IMR-90 (cell line): ENCODE measurements at regions not wholly inside any gene's neighbourhood (a gene's known extent, or its start where the extent isn't known, plus 50 kb on each side); places are given as distances from the start of the nearest gene placed in this dataset.

Experiments
- ATAC-seq: fragments of 200-7000 bp; cut with Tn5 transposase; 2 replicates; pipeline ENCODE4 v1.9.1; 2020; ENCODE audit warnings: low read depth, mild to moderate bottlenecking, moderate library complexity
- BruUV-seq: library from RNA; stranded (reverse); fragments of 400-500 nt; replicated peaks from 2 replicates; lab custom pipeline; 2021; lab: Mats Ljungman, UMichigan
- CTCF ChIA-PET: fragments of 300-600 bp; formaldehyde crosslinking; extraction: SDS; loops from one replicate; lab custom pipeline; 2021; ENCODE audit warnings: antibody characterized with exemption; lab: Yijun Ruan, JAX
- POLR2A ChIA-PET: fragments of 300-600 bp; sonication (Branson Sonifier 250); formaldehyde crosslinking; loops from one replicate; lab custom pipeline; 2022; ENCODE audit warnings: antibody characterized with exemption; ENCODE audit not compliant: unreplicated experiment; lab: Charles Lee
- DNase-seq: peaks from one replicate; pipeline ENCODE4 v3.0.0; 2013
- H2AFZ ChIP-seq: replicated peaks from 2 replicates; pipeline ENCODE3; 2013; ENCODE audit warnings: low read length, mild to moderate bottlenecking; ENCODE audit not compliant: poor library complexity
- H2AK5ac ChIP-seq: 2 replicates; pipeline ENCODE4 v1.6.1; 2013; ENCODE audit warnings: low read depth, low read length, inconsistent platforms
- H2AK9ac ChIP-seq: replicated peaks from 2 replicates; pipeline ENCODE3; 2013; ENCODE audit warnings: mild to moderate bottlenecking, low read depth, low read length, moderate library complexity; ENCODE audit not compliant: poor library complexity
- H2BK120ac ChIP-seq: 2 replicates; pipeline ENCODE4 v1.6.1; 2013; ENCODE audit warnings: low read depth, low read length, inconsistent platforms
- H2BK15ac ChIP-seq: 3 replicates; pipeline ENCODE4 v1.6.1; 2013; ENCODE audit warnings: low read depth, low read length, inconsistent platforms
- H2BK20ac ChIP-seq: 2 replicates; pipeline ENCODE4 v1.6.1; 2013; ENCODE audit warnings: low read depth, mild to moderate bottlenecking, inconsistent platforms, low read length, moderate library complexity
- H2BK5ac ChIP-seq: 2 replicates; pipeline ENCODE4 v1.6.1; 2013; ENCODE audit warnings: mild to moderate bottlenecking, low read depth, low read length, inconsistent platforms; ENCODE audit not compliant: poor library complexity, severe bottlenecking
- H3K14ac ChIP-seq: replicated peaks from 2 replicates; pipeline ENCODE4 v1.6.1; 2013; ENCODE audit warnings: low read depth, low read length, inconsistent platforms
- H3K18ac ChIP-seq: 2 replicates; pipeline ENCODE4 v1.6.1; 2013; ENCODE audit warnings: low read depth, low read length, control low read depth
- H3K23ac ChIP-seq: 2 replicates; pipeline ENCODE4 v1.6.1; 2013; ENCODE audit warnings: low read depth, low read length, inconsistent platforms
- H3K27ac ChIP-seq: 2 replicates; pipeline ENCODE4 v1.5.1; 2013; ENCODE audit warnings: mild to moderate bottlenecking, control low read depth, low read length; ENCODE audit not compliant: insufficient read depth
- H3K27me3 ChIP-seq: 2 replicates; pipeline ENCODE4 v1.6.1; 2013; ENCODE audit warnings: low read length; ENCODE audit not compliant: control insufficient read depth, insufficient read depth
- H3K36me3 ChIP-seq: 2 replicates; pipeline ENCODE4 v1.6.1; 2013; ENCODE audit warnings: low read length, mixed read lengths; ENCODE audit not compliant: control insufficient read depth, insufficient read depth
- H3K4ac ChIP-seq: 2 replicates; pipeline ENCODE4 v1.6.1; 2013; ENCODE audit warnings: low read depth, low read length, inconsistent platforms
- H3K4me1 ChIP-seq: 2 replicates; pipeline ENCODE4 v1.6.1; 2013; ENCODE audit warnings: low read length, mixed read lengths; ENCODE audit not compliant: control insufficient read depth, insufficient read depth
- H3K4me2 ChIP-seq: 2 replicates; pipeline ENCODE4 v1.6.1; 2013; ENCODE audit warnings: low read depth, mild to moderate bottlenecking, control low read depth, low read length, moderate library complexity
- H3K4me3 ChIP-seq: 2 replicates; pipeline ENCODE4 v1.5.1; 2013; ENCODE audit warnings: low read depth, mild to moderate bottlenecking, control low read depth, low read length, moderate library complexity; ENCODE audit not compliant: insufficient read depth
- H3K56ac ChIP-seq: 2 replicates; pipeline ENCODE4 v1.6.1; 2013; ENCODE audit warnings: low read length, inconsistent platforms; ENCODE audit not compliant: insufficient read depth; ENCODE audit errors: extremely low read depth
- H3K79me1 ChIP-seq, 2 experiments: 2 replicates each; pipeline ENCODE4 v1.6.1; 2013; ENCODE audit warnings: low read length in 2 of 2, inconsistent platforms in 1 of 2, low read depth in 1 of 2
- H3K9ac ChIP-seq: 2 replicates; pipeline ENCODE4 v1.6.1; 2013; ENCODE audit warnings: low read depth, low read length, control low read depth
- H3K9me1 ChIP-seq: 2 replicates; pipeline ENCODE4 v1.6.1; 2013; ENCODE audit warnings: low read length, inconsistent platforms; ENCODE audit not compliant: insufficient read depth
- H3K9me3 ChIP-seq: 2 replicates; pipeline ENCODE4 v1.6.1; 2013; ENCODE audit warnings: low read length; ENCODE audit not compliant: control insufficient read depth, insufficient read depth
- H4K20me1 ChIP-seq: 2 replicates; pipeline ENCODE4 v1.6.1; 2013; ENCODE audit warnings: low read length, inconsistent platforms; ENCODE audit not compliant: insufficient read depth
- H4K5ac ChIP-seq: 2 replicates; pipeline ENCODE4 v1.6.1; 2013; ENCODE audit warnings: mild to moderate bottlenecking, low read depth, low read length, control low read depth
- H4K8ac ChIP-seq, 2 experiments: 2 replicates each; pipeline ENCODE4 v1.6.1; 2013; ENCODE audit warnings: low read depth in 2 of 2, low read length in 2 of 2, control low read depth in 1 of 2, inconsistent platforms in 1 of 2
- H4K91ac ChIP-seq: 2 replicates; pipeline ENCODE4 v1.6.1; 2013; ENCODE audit warnings: low read depth, low read length, inconsistent platforms; ENCODE audit not compliant: insufficient read depth
- CEBPB ChIP-seq: IDR thresholded peaks from 2 replicates; pipeline ENCODE4 v1.6.1; 2012; ENCODE audit warnings: low read depth, low read length, improper control_type of control experiment
- CHD1 ChIP-seq: IDR thresholded peaks from 2 replicates; pipeline ENCODE4 v1.6.1; 2012; ENCODE audit warnings: low read depth, low read length, improper control_type of control experiment
- FOS ChIP-seq: fragments of 150-350 bp; IDR thresholded peaks from 2 replicates; pipeline ENCODE4 v1.6.1; 2016; ENCODE audit warnings: low read depth, low read length
- MAFK ChIP-seq: IDR thresholded peaks from 2 replicates; pipeline ENCODE4 v1.6.1; 2012; ENCODE audit warnings: low read depth, low read length, improper control_type of control experiment
- MAZ ChIP-seq: IDR thresholded peaks from 2 replicates; pipeline ENCODE4 v1.6.1; 2012; ENCODE audit warnings: low read depth, mild to moderate bottlenecking, low read length, improper control_type of control experiment, moderate library complexity, borderline replicate concordance
- MXI1 ChIP-seq: IDR thresholded peaks from 2 replicates; pipeline ENCODE4 v1.6.1; 2012; ENCODE audit warnings: low read depth, mild to moderate bottlenecking, low read length, moderate library complexity, borderline replicate concordance
- NFE2L2 ChIP-seq: fragments of 150-350 bp; IDR thresholded peaks from 2 replicates; pipeline ENCODE4 v1.6.1; 2016; ENCODE audit warnings: low read depth, mild to moderate bottlenecking, low read length
- POLR2A ChIP-seq: IDR thresholded peaks from 2 replicates; pipeline ENCODE4 v1.6.1; 2012; ENCODE audit warnings: mild to moderate bottlenecking, low read depth, low read length
- RAD21 ChIP-seq: IDR thresholded peaks from 2 replicates; pipeline ENCODE4 v1.6.1; 2012; ENCODE audit warnings: low read length, improper control_type of control experiment
- RCOR1 ChIP-seq: IDR thresholded peaks from 2 replicates; pipeline ENCODE4 v1.6.1; 2012; ENCODE audit warnings: mild to moderate bottlenecking, low read length, improper control_type of control experiment; ENCODE audit not compliant: insufficient replicate concordance
- RFX5 ChIP-seq: IDR thresholded peaks from 2 replicates; pipeline ENCODE4 v1.8.0; 2012; ENCODE audit warnings: low read depth, mild to moderate bottlenecking, low read length, moderate library complexity
- SMC3 ChIP-seq: fragments of 150-350 bp; IDR thresholded peaks from 2 replicates; pipeline ENCODE4 v1.6.1; 2016; ENCODE audit warnings: low read depth, mild to moderate bottlenecking, antibody characterized with exemption, low read length, moderate library complexity
- dilution Hi-C: fragments of 300-500 bp; cut with HindIII; formaldehyde crosslinking; loops from one replicate; pipeline ENCODE4 v1.14.3; 2018; ENCODE audit warnings: low sequenced_read_pairs; ENCODE audit not compliant: unreplicated experiment
- in situ Hi-C: fragments of 300-500 bp; cut with MboI; formaldehyde crosslinking; loops from 3 replicates; pipeline ENCODE4 v1.14.3; 2019; ENCODE audit warnings: low sequenced_read_pairs, inconsistent platforms, mixed read lengths
- intact Hi-C: fragments of 100-400 bp; cut with micrococcal nuclease; formaldehyde crosslinking; loops from 2 replicates; pipeline ENCODE4 v1.10.0; 2022
- TF ChIP-seq, protein P1 (sequence below): fragments of 150-350 bp; IDR thresholded peaks from 2 replicates; pipeline ENCODE4 v1.6.1; 2016; ENCODE audit warnings: low read depth, mild to moderate bottlenecking, low read length, moderate library complexity, borderline replicate concordance
- TF ChIP-seq, protein P2 (sequence below): conservative IDR thresholded peaks from 2 replicates; pipeline ENCODE4 v1.5.1; 2012; ENCODE audit warnings: mild to moderate bottlenecking, low read depth, low read length, improper control_type of control experiment
- TF ChIP-seq, protein P3 (sequence below): fragments of 150-350 bp; IDR thresholded peaks from 2 replicates; pipeline ENCODE4 v1.6.1; 2017; ENCODE audit warnings: mild to moderate bottlenecking, antibody characterized with exemption, low read length, low read depth

DNA sequence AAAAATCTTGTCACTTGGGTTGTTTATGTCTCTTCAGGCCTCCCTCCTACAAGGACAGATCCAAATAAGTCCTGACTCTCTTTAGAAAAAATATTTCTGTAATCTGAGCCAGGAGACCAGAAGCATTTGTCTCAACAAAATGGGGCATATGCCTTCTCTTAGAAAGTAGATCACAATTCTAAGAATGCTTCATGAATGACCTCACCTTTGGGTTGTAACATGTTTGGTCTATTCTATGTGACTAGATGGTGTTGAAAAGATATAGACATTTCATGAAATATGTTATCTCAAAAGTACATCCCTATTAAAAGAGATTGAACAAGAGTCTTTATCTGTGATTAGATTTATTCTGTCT, 159.0 kb upstream of the SETBP1 start:
- in situ Hi-C loops, result no loop called here
- CTCF ChIA-PET, result no interaction called here
- H4K8ac ChIP-seq, result no peak overlapping the region

More for the DNA sequence above, 159.0 kb upstream of the SETBP1 start:
- TF ChIP-seq NFE2L2, result no peak
- TF ChIP-seq MAFK, result no peak
- TF ChIP-seq CEBPB, result no peak
- no peak for TF ChIP-seq SMC3
- no peak for TF ChIP-seq RCOR1
- TF ChIP-seq, protein P1, sequence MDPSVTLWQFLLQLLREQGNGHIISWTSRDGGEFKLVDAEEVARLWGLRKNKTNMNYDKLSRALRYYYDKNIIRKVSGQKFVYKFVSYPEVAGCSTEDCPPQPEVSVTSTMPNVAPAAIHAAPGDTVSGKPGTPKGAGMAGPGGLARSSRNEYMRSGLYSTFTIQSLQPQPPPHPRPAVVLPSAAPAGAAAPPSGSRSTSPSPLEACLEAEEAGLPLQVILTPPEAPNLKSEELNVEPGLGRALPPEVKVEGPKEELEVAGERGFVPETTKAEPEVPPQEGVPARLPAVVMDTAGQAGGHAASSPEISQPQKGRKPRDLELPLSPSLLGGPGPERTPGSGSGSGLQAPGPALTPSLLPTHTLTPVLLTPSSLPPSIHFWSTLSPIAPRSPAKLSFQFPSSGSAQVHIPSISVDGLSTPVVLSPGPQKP, result no peak
- TF ChIP-seq CHD1, result no peak
- TF ChIP-seq, protein P2, sequence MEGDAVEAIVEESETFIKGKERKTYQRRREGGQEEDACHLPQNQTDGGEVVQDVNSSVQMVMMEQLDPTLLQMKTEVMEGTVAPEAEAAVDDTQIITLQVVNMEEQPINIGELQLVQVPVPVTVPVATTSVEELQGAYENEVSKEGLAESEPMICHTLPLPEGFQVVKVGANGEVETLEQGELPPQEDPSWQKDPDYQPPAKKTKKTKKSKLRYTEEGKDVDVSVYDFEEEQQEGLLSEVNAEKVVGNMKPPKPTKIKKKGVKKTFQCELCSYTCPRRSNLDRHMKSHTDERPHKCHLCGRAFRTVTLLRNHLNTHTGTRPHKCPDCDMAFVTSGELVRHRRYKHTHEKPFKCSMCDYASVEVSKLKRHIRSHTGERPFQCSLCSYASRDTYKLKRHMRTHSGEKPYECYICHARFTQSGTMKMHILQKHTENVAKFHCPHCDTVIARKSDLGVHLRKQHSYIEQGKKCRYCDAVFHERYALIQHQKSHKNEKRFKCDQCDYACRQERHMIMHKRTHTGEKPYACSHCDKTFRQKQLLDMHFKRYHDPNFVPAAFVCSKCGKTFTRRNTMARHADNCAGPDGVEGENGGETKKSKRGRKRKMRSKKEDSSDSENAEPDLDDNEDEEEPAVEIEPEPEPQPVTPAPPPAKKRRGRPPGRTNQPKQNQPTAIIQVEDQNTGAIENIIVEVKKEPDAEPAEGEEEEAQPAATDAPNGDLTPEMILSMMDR, result no peak
- TF ChIP-seq, protein P3, sequence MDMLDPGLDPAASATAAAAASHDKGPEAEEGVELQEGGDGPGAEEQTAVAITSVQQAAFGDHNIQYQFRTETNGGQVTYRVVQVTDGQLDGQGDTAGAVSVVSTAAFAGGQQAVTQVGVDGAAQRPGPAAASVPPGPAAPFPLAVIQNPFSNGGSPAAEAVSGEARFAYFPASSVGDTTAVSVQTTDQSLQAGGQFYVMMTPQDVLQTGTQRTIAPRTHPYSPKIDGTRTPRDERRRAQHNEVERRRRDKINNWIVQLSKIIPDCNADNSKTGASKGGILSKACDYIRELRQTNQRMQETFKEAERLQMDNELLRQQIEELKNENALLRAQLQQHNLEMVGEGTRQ, result no peak
- no peak for TF ChIP-seq MAZ
- no peak for TF ChIP-seq RAD21
- no peak for TF ChIP-seq POLR2A
- no peak for TF ChIP-seq RFX5
- TF ChIP-seq FOS, result no peak
- no peak for TF ChIP-seq MXI1
- Histone ChIP-seq H3K36me3 (no peaks in the 10 kb centered on the region), H3K18ac (no peak overlapping the region), H3K4me2 (no peak overlapping the region), H3K9me3 (no peaks in the 10 kb centered on the region), H3K4ac (no peak overlapping the region), H3K23ac (no peak overlapping the region), H3K9me1 (no peaks in the 10 kb centered on the region), H3K9ac (no peak overlapping the region), H3K27me3 (no peaks in the 10 kb centered on the region), H2BK5ac (no peak overlapping the region), H4K5ac (no peak overlapping the region), H2AK9ac (no peak overlapping the region), H3K4me1 (no peaks in the 10 kb centered on the region), H2BK20ac (no peak overlapping the region), H3K14ac (no peak overlapping the region), H2AFZ (no peak overlapping the region), H3K27ac (no peak overlapping the region), H2AK5ac (no peak overlapping the region), H3K4me3 (no peak overlapping the region), H4K20me1 (no peaks in the 10 kb centered on the region), H2BK120ac (no peak overlapping the region), H3K56ac (no peak overlapping the region), H2BK15ac (no peak overlapping the region), H4K91ac (no peak overlapping the region), H3K79me1 (no peaks in the 10 kb centered on the region)
- dilution Hi-C loops, result no loop called here
- intact Hi-C loops, result no loop called here
- DNase-seq (no peak), ATAC-seq (no peak)
- BruUV-seq, result no TSS peak
- POLR2A ChIA-PET, result no interaction called here
